Glomerular endothelial cell (primary cell): ENCODE measurements at regions not wholly inside any gene's neighbourhood (a gene's known extent, or its start where the extent isn't known, plus 50 kb on each side); places are given as distances from the start of the nearest gene placed in this dataset.
"Not testable (repeated sequence)": the region's sequence is repeated elsewhere in the genome, so short reads cannot be mapped to it uniquely, and the experiment has no call there.

Source experiments
- DNase-seq: peaks from one replicate; pipeline ENCODE4 v3.0.0-alpha.2; 2011; ENCODE audit warnings: low read depth, low spot score; ENCODE audit errors: extremely low read depth

- DNase-seq: no peak
Measured at GRCh38 chr2:58635801-58636375, 394.8 kb upstream of the FANCL start.

GRCh38 chr2:58634653-58635370 lies 393.7 kb upstream of the FANCL start:
- no peak for DNase-seq

GRCh38 chr2:58633613-58634365 lies 392.7 kb upstream of the FANCL start:
- peak; percentile 78 for DNase-seq

GRCh38 chr2:58631986-58632385 lies 390.9 kb upstream of the FANCL start:
- no peak for DNase-seq

- DNase-seq: no peak
Measured at GRCh38 chr2:58629545-58630119, 388.5 kb upstream of the FANCL start.

- DNase-seq: no peak
Measured at GRCh38 chr2:58620896-58621295, 379.8 kb upstream of the FANCL start.

- DNase-seq: no peak
Measured at GRCh38 chr2:58620093-58620492, 379.0 kb upstream of the FANCL start.

GRCh38 chr2:58616961-58617360 lies 375.8 kb upstream of the FANCL start:
- DNase-seq: no peak

GRCh38 chr2:58614219-58614618 lies 373.1 kb upstream of the FANCL start:
- DNase-seq: no peak

- no peak for DNase-seq
Measured at GRCh38 chr2:58612973-58613372, 371.8 kb upstream of the FANCL start.

- DNase-seq: no peak
Measured at GRCh38 chr2:58609326-58609725, 368.2 kb upstream of the FANCL start.

GRCh38 chr2:58608146-58608545 lies 367.0 kb upstream of the FANCL start:
- no peak for DNase-seq

- no peak for DNase-seq
Measured at GRCh38 chr2:58607448-58607847, 366.3 kb upstream of the FANCL start.

- DNase-seq: no peak
Measured at GRCh38 chr2:58606799-58607198, 365.7 kb upstream of the FANCL start.

- DNase-seq: no peak
Measured at GRCh38 chr2:58604096-58604495, 363.0 kb upstream of the FANCL start.

GRCh38 chr2:58601017-58601416 lies 359.9 kb upstream of the FANCL start:
- DNase-seq: no peak

GRCh38 chr2:58598171-58598570 lies 357.0 kb upstream of the FANCL start:
- DNase-seq: no peak

GRCh38 chr2:58595714-58596113 lies 354.6 kb upstream of the FANCL start:
- no peak for DNase-seq

GRCh38 chr2:58594762-58595161 lies 353.6 kb upstream of the FANCL start:
- DNase-seq: no peak

GRCh38 chr2:58594175-58594574 lies 353.1 kb upstream of the FANCL start:
- no peak for DNase-seq

GRCh38 chr2:58586178-58586577 lies 345.1 kb upstream of the FANCL start:
- DNase-seq: not testable (repeated sequence)

GRCh38 chr2:58585233-58585632 lies 344.1 kb upstream of the FANCL start:
- DNase-seq: no peak
